Right lobe of liver (tissue), 6 donors: ENCODE measurements at regions not wholly inside any gene's neighbourhood (a gene's known extent, or its start where the extent isn't known, plus 50 kb on each side); places are given as distances from the start of the nearest gene placed in this dataset.

Experiments
- ATAC-seq, 4 donors: fragments of 200-7000 bp; cut with Tn5 transposase; one replicate each; pipeline ENCODE4 v1.9.1; 2020; ENCODE audit warnings: mild to moderate bottlenecking in 4 of 4, moderate library complexity in 4 of 4
- DNase-seq, 3 donors: peaks; one replicate each; pipeline ENCODE4 v3.0.0-alpha.2; 2020
- H3K27ac ChIP-seq, 3 donors: fragments of 200-600 bp; one replicate each; pipeline ENCODE4 v1.8.0; 2022
- H3K27me3 ChIP-seq, 2 donors: fragments of 200-600 bp; one replicate each; pipeline ENCODE4 v1.8.0; 2022
- H3K36me3 ChIP-seq, 4 donors: fragments of 200-600 bp; sonication (generic) in 1 of 4; one replicate each; pipeline versions ENCODE4 v1.5.1 to v1.8.0; 2017 to 2022; ENCODE audit warnings: control low read depth in 1 of 4
- H3K4me1 ChIP-seq, 4 donors: fragments of 200-600 bp; sonication (generic) in 1 of 4; one replicate each; pipeline versions ENCODE4 v1.5.1 to v1.8.0; 2017 to 2022; ENCODE audit warnings: control low read depth in 1 of 4
- H3K4me3 ChIP-seq, 3 donors: fragments of 200-600 bp; one replicate each; pipeline ENCODE4 v1.8.0; 2022
- H3K9me3 ChIP-seq, 4 donors: fragments of 200-600 bp; sonication (generic) in 1 of 4; one replicate each; pipeline versions ENCODE4 v1.5.1 to v1.8.0; 2017 to 2022; ENCODE audit warnings: control low read depth in 1 of 4
- CTCF ChIP-seq, 4 donors: fragments of 200-600 bp in 3 of 4; fragments of 450-650 bp in 1 of 4; IDR thresholded peaks; one replicate each; pipeline versions ENCODE4 v1.5.1 to v1.8.0; 2016 to 2022; ENCODE audit warnings: antibody characterized with exemption in 4 of 4, mild to moderate bottlenecking in 2 of 4
- POLR2A ChIP-seq: fragments of 450-650 bp; IDR thresholded peaks from one replicate; pipeline ENCODE4 v1.6.1; 2017; ENCODE audit warnings: antibody characterized with exemption, mild to moderate bottlenecking
- WGBS: methylation state at CpG from one replicate; pipeline ENCODE4 v1.1.6; 2018; ENCODE audit warnings: low coverage, low lambda C conversion rate; ENCODE audit not compliant: insufficient coverage; ENCODE audit errors: missing lambda C conversion rate; 5-methylcytosine and 5-hydroxymethylcytosine counted together
- intact Hi-C, 2 donors: fragments of 100-400 bp; cut with DNase I; formaldehyde crosslinking; loops; one replicate each; pipeline versions ENCODE4 v1.11.2 to v1.14.1; 2022
- donor health status: DM: no; HTN: yes; CAD: no.
- donor health status: DM: no; HTN: no; CAD: no.
- donor health status: DM: no; HTN: no; CAD: no.
- donor health status: DM: no; HTN: yes; CAD: no.
- donor health status: DM: no; HTN: yes; CAD: no.

GRCh38 chr12:30003321-30003720, 219.6 kb upstream of the TMTC1 start:
- Histone ChIP-seq H3K27ac (no peak overlapping the region), H3K4me3 (no peak overlapping the region), H3K36me3 (no peaks in the 10 kb centered on the region), H3K9me3 (no peaks in the 10 kb centered on the region), H3K27me3 (no peaks in the 10 kb centered on the region), H3K4me1 (no peaks in the 10 kb centered on the region)
- 55% methylated on average over 2 of the region's 2 CpGs for WGBS
- no peak for TF ChIP-seq POLR2A
- TF ChIP-seq CTCF (IDR thresholded peaks at IDR 0.05) = no peak
- intact Hi-C loops = no loop called here
- ATAC-seq = no peak
- no peak for DNase-seq

- no peak for ATAC-seq
- no peaks in the 10 kb centered on the region for H3K36me3 ChIP-seq
- DNase-seq = no peak
- intact Hi-C loops = no loop called here
- H3K4me1 ChIP-seq = no peaks in the 10 kb centered on the region
- H3K27ac ChIP-seq = no peak overlapping the region
- no peaks in the 10 kb centered on the region for H3K27me3 ChIP-seq
- H3K4me3 ChIP-seq = no peak overlapping the region
- 74% methylated on average over 5 of the region's 5 CpGs for WGBS
- TF ChIP-seq CTCF (IDR thresholded peaks at IDR 0.05) = peak in 1 of 4 donors; percentile 8
- no peak for TF ChIP-seq POLR2A
- no peaks in the 10 kb centered on the region for H3K9me3 ChIP-seq
These were observed 218.9 kb upstream of the TMTC1 start for GRCh38 chr12:30002677-30003076.

GRCh38 chr12:30000401-30000800, 216.7 kb upstream of the TMTC1 start:
- WGBS = no CpG with 5 or more reads among the region's 1 CpG
- no peaks in the 10 kb centered on the region for H3K4me1 ChIP-seq
- no peak overlapping the region for H3K27ac ChIP-seq
- TF ChIP-seq POLR2A (no peak), CTCF (IDR thresholded peaks at IDR 0.05) (no peak)
- H3K9me3 ChIP-seq = no peaks in the 10 kb centered on the region
- H3K27me3 ChIP-seq = no peaks in the 10 kb centered on the region
- no peak overlapping the region for H3K4me3 ChIP-seq
- DNase-seq (no peak), ATAC-seq (no peak)
- intact Hi-C loops = no loop called here
- H3K36me3 ChIP-seq = no peaks in the 10 kb centered on the region

- DNase-seq = no peak
- no peaks in the 10 kb centered on the region for H3K36me3 ChIP-seq
- TF ChIP-seq POLR2A (no peak), CTCF (IDR thresholded peaks at IDR 0.05) (no peak)
- intact Hi-C loops = no loop called here
- no peaks in the 10 kb centered on the region for H3K27me3 ChIP-seq
- no peaks in the 10 kb centered on the region for H3K4me1 ChIP-seq
- 72% methylated on average over 3 of the region's 3 CpGs for WGBS
- no peak overlapping the region for H3K4me3 ChIP-seq
- no peak overlapping the region for H3K27ac ChIP-seq
- no peaks in the 10 kb centered on the region for H3K9me3 ChIP-seq
- ATAC-seq = no peak
These were observed 213.3 kb upstream of the TMTC1 start for GRCh38 chr12:29996993-29997392.

GRCh38 chr12:29992366-29992765, 208.6 kb upstream of the TMTC1 start:
- H3K4me1 ChIP-seq = no peaks in the 10 kb centered on the region
- ATAC-seq (no peak), DNase-seq (no peak)
- H3K36me3 ChIP-seq = no peaks in the 10 kb centered on the region
- WGBS = 80% methylated on average over 1 of the region's 2 CpGs
- no peak for TF ChIP-seq POLR2A
- TF ChIP-seq CTCF (IDR thresholded peaks at IDR 0.05) = no peak
- no peaks in the 10 kb centered on the region for H3K27me3 ChIP-seq
- intact Hi-C loops = no loop called here
- H3K27ac ChIP-seq = no peak overlapping the region
- no peaks in the 10 kb centered on the region for H3K9me3 ChIP-seq
- H3K4me3 ChIP-seq = no peak overlapping the region
